NB4 (cell line): ENCODE measurements at regions not wholly inside any gene's neighbourhood (a gene's known extent, or its start where the extent isn't known, plus 50 kb on each side); places are given as distances from the start of the nearest gene placed in this dataset.

Experiments
- MYC ChIP-seq: IDR thresholded peaks from 2 replicates; pipeline ENCODE4 v1.6.1; 2011; ENCODE audit warnings: low read depth, low read length
- POLR2A ChIP-seq: IDR thresholded peaks from 2 replicates; pipeline ENCODE4 v1.6.1; 2011; ENCODE audit warnings: mild to moderate bottlenecking; ENCODE audit not compliant: insufficient read length; ENCODE audit errors: extremely low read depth
- TF ChIP-seq, protein P1 (sequence below): IDR thresholded peaks from one replicate; pipeline ENCODE4 v1.5.1; 2012; ENCODE audit warnings: low read depth, low read length
- TF ChIP-seq, protein P2 (sequence below): IDR thresholded peaks from 2 replicates; pipeline ENCODE4 v1.6.1; 2011; ENCODE audit warnings: low read depth, low read length

DNA sequence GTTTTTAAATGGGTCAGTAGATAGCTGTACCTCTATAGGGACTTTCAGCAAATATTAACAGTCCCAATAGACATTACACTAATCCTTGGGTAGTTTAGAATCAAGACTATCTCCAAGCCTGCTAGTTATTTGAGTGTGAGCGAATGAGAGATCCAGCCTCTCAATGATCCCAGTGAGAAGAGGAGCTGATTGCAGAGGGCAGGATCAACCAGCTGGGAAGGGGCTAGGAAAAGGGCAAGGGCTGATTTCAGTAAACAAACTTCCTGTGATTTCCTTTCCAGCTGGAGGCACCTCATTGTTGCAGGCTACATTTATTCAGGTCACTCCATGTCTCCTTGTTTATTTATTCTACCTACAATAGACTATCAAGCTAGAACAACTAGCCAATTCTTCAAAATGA, 84.1 kb upstream of the CTNNA2 start:
- TF ChIP-seq, protein P1, sequence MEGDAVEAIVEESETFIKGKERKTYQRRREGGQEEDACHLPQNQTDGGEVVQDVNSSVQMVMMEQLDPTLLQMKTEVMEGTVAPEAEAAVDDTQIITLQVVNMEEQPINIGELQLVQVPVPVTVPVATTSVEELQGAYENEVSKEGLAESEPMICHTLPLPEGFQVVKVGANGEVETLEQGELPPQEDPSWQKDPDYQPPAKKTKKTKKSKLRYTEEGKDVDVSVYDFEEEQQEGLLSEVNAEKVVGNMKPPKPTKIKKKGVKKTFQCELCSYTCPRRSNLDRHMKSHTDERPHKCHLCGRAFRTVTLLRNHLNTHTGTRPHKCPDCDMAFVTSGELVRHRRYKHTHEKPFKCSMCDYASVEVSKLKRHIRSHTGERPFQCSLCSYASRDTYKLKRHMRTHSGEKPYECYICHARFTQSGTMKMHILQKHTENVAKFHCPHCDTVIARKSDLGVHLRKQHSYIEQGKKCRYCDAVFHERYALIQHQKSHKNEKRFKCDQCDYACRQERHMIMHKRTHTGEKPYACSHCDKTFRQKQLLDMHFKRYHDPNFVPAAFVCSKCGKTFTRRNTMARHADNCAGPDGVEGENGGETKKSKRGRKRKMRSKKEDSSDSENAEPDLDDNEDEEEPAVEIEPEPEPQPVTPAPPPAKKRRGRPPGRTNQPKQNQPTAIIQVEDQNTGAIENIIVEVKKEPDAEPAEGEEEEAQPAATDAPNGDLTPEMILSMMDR = no peak
- TF ChIP-seq POLR2A (no peak), MYC (no peak)
- TF ChIP-seq, protein P2, sequence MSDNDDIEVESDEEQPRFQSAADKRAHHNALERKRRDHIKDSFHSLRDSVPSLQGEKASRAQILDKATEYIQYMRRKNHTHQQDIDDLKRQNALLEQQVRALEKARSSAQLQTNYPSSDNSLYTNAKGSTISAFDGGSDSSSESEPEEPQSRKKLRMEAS = no peak
